ENCODE measurements at regions not wholly inside any gene's neighbourhood (a gene's known extent, or its start where the extent isn't known, plus 50 kb on each side); places are given as distances from the start of the nearest gene placed in this dataset.

- TF ChIP-seq, protein P1, sequence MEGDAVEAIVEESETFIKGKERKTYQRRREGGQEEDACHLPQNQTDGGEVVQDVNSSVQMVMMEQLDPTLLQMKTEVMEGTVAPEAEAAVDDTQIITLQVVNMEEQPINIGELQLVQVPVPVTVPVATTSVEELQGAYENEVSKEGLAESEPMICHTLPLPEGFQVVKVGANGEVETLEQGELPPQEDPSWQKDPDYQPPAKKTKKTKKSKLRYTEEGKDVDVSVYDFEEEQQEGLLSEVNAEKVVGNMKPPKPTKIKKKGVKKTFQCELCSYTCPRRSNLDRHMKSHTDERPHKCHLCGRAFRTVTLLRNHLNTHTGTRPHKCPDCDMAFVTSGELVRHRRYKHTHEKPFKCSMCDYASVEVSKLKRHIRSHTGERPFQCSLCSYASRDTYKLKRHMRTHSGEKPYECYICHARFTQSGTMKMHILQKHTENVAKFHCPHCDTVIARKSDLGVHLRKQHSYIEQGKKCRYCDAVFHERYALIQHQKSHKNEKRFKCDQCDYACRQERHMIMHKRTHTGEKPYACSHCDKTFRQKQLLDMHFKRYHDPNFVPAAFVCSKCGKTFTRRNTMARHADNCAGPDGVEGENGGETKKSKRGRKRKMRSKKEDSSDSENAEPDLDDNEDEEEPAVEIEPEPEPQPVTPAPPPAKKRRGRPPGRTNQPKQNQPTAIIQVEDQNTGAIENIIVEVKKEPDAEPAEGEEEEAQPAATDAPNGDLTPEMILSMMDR (IDR thresholded peaks at IDR 0.05): no peak
- TF ChIP-seq REST (IDR thresholded peaks at IDR 0.05; ENCODE audit: insufficient read depth in 1 of 2, low read depth in 2 of 2, low read length in 1 of 2) (no peak), TCF7L2 (IDR thresholded peaks at IDR 0.05; ENCODE audit: low read depth, low read length) (no peak)
Observed at GRCh38 chr2:216942016-216942415, 82.2 kb upstream of the TNP1 start.

Measured in Panc1 (cell line).